Neural cell (in vitro differentiated cells): ENCODE measurements at regions not wholly inside any gene's neighbourhood (a gene's known extent, or its start where the extent isn't known, plus 50 kb on each side); places are given as distances from the start of the nearest gene placed in this dataset.
A peak's percentile ranks its signal among the peaks of the same experiment; 100 is the strongest.

Source experiments
- H2AFZ ChIP-seq: fragments of 200-600, 300-800 bp; sonication (generic), shearing (Covaris generic); 2 replicates; pipeline ENCODE4 v1.6.0; 2014; ENCODE audit warnings: low read depth, mild to moderate bottlenecking, antibody characterized with exemption, low read length, moderate library complexity
- H3F3A ChIP-seq: fragments of 200-600 bp; shearing (Covaris generic); 2 replicates; pipeline ENCODE4 v1.6.1; 2016; ENCODE audit warnings: mild to moderate bottlenecking, moderate library complexity, mixed read lengths, antibody characterized with exemption, low read length; ENCODE audit not compliant: insufficient read depth, poor library complexity, severe bottlenecking
- H3K27ac ChIP-seq: fragments of 200-600, 300-800 bp; sonication (generic), shearing (Covaris generic); 2 replicates; pipeline ENCODE4 v1.5.1; 2014; ENCODE audit warnings: mild to moderate bottlenecking, low read length, moderate library complexity
- H3K27me3 ChIP-seq: fragments of 300-800, 200-600 bp; sonication (generic), shearing (Covaris generic); 2 replicates; pipeline ENCODE4 v1.6.0; 2014; ENCODE audit warnings: mild to moderate bottlenecking, low read depth, low read length, moderate library complexity; ENCODE audit not compliant: insufficient read depth
- H3K36me3 ChIP-seq: fragments of 300-800, 200-600 bp; sonication (generic), shearing (Covaris generic); 2 replicates; pipeline ENCODE4 v1.5.1; 2014; ENCODE audit warnings: mild to moderate bottlenecking, antibody characterized with exemption, low read length, moderate library complexity; ENCODE audit not compliant: insufficient read depth
- H3K4me2 ChIP-seq: fragments of 300-800, 200-600 bp; sonication (generic), shearing (Covaris generic); 2 replicates; pipeline ENCODE4 v1.6.0; 2014; ENCODE audit warnings: mild to moderate bottlenecking, low read length
- H3K4me3 ChIP-seq: fragments of 300-800, 200-600 bp; sonication (generic), shearing (Covaris generic); 2 replicates; pipeline ENCODE4 v1.5.1; 2014; ENCODE audit warnings: mild to moderate bottlenecking, low read length, moderate library complexity
- H3K79me2 ChIP-seq: fragments of 200-600 bp; shearing (Covaris generic); replicated peaks from 2 replicates; pipeline ENCODE4 v1.6.0; 2014; ENCODE audit warnings: mild to moderate bottlenecking, low read length, moderate library complexity; ENCODE audit not compliant: insufficient read depth
- H3K9ac ChIP-seq: fragments of 300-800, 200-600 bp; sonication (generic), shearing (Covaris generic); 2 replicates; pipeline ENCODE4 v1.6.1; 2016; ENCODE audit warnings: mild to moderate bottlenecking, low read length, mixed read lengths
- H3K9me2 ChIP-seq: fragments of 200-600 bp; shearing (Covaris generic); 2 replicates; pipeline ENCODE4 v1.6.1; 2016; ENCODE audit warnings: mild to moderate bottlenecking, low read length, mixed read lengths; ENCODE audit not compliant: insufficient read depth
- H3K9me3 ChIP-seq: fragments of 200-600, 300-800 bp; sonication (generic), shearing (Covaris generic); 2 replicates; pipeline ENCODE4 v1.6.1; 2016; ENCODE audit warnings: mild to moderate bottlenecking, mixed run types, low read length, moderate library complexity, mixed read lengths
- H4K20me1 ChIP-seq: fragments of 200-600 bp; shearing (Covaris generic); 2 replicates; pipeline ENCODE4 v1.6.1; 2016; ENCODE audit warnings: mild to moderate bottlenecking, mixed run types; ENCODE audit not compliant: insufficient read depth
- CTCF ChIP-seq: fragments of 450-650 bp; IDR thresholded peaks from 2 replicates; pipeline ENCODE4 v1.5.1; 2014; ENCODE audit warnings: antibody characterized with exemption, mild to moderate bottlenecking, moderate library complexity; ENCODE audit not compliant: poor library complexity, severe bottlenecking
- EP300 ChIP-seq: fragments of 450-650 bp; conservative IDR thresholded peaks from 2 replicates; pipeline ENCODE4 v1.6.1; 2014; ENCODE audit warnings: antibody characterized with exemption, mild to moderate bottlenecking, moderate library complexity; ENCODE audit not compliant: poor library complexity, severe bottlenecking
- EZH2 ChIP-seq: fragments of 200-600, 300-800 bp; shearing (Covaris generic), sonication (generic); IDR thresholded peaks from 2 replicates; pipeline ENCODE4 v1.6.1; 2014; ENCODE audit warnings: antibody characterized with exemption, low read length, borderline replicate concordance, mild to moderate bottlenecking; ENCODE audit not compliant: insufficient read depth, poor library complexity, severe bottlenecking
- MXI1 ChIP-seq: fragments of 450-650 bp; conservative IDR thresholded peaks from 2 replicates; pipeline ENCODE4 v1.6.1; 2014; ENCODE audit warnings: antibody characterized with exemption, mild to moderate bottlenecking; ENCODE audit not compliant: poor library complexity, severe bottlenecking
- POLR2AphosphoS5 ChIP-seq: IDR thresholded peaks from 2 replicates; pipeline ENCODE4 v1.6.1; 2012
- RAD21 ChIP-seq: fragments of 450-650 bp; conservative IDR thresholded peaks from 2 replicates; pipeline ENCODE4 v1.6.1; 2014; ENCODE audit warnings: antibody characterized with exemption, mild to moderate bottlenecking, moderate library complexity
- REST ChIP-seq: IDR thresholded peaks from 2 replicates; pipeline ENCODE4 v1.6.1; 2012; ENCODE audit warnings: borderline replicate concordance
- TAF1 ChIP-seq: IDR thresholded peaks from 2 replicates; pipeline ENCODE4 v1.6.1; 2012; ENCODE audit warnings: low read depth

DNA sequence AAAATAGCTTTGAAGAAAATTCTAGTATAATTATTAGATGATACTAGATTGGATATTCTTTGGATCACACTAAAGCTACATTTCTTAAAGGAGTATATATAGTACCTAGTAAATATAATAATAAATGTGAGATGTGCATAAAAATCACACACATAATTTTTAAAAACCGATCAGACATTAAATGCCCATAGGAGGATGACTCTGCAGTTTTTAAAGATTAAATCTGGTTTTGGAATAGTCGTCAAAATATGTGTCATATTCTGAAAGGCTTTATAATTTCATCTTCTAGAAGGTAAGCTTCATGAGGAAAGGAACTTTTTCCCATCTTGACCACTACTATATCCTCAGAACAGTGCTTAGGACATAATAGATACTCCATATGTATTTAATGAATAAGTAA is 169.0 kb downstream of the NRIP1 start:
- H2AFZ ChIP-seq: no peak overlapping the region
- H3K36me3 ChIP-seq: no peaks in the 10 kb centered on the region
- no peaks in the 10 kb centered on the region for H3K79me2 ChIP-seq
- no peak for TF ChIP-seq TAF1
- TF ChIP-seq POLR2AphosphoS5: no peak
- TF ChIP-seq MXI1: no peak
- no peaks in the 10 kb centered on the region for H3F3A ChIP-seq
- H3K9me2 ChIP-seq: no peaks in the 10 kb centered on the region
- H3K27me3 ChIP-seq: no peaks in the 10 kb centered on the region
- H3K27ac ChIP-seq: no peak overlapping the region
- H3K4me2 ChIP-seq: no peak overlapping the region
- H3K9me3 ChIP-seq: no peaks in the 10 kb centered on the region
- no peaks in the 10 kb centered on the region for H4K20me1 ChIP-seq
- H3K9ac ChIP-seq: no peak overlapping the region
- no peak overlapping the region for H3K4me3 ChIP-seq

DNA sequence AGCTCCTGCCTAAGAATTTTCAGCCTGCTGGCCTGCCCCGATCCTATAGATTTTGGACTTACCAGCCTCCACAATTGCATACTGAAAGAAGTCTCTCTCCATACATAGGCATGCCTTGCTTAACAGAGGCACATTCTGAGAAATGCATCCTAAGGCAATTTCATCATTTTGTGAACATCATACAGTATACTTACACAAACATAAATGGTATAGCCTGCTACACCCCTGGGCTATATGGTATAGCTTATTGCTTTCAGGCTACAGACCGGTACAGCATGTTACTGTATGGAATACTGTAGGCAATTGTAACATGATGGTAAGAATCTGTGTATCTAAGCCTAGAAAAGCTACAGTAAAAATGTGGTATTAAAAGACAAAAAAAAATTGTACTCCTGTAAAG is 174.7 kb downstream of the NRIP1 start:
- Histone ChIP-seq H3K9me3 (no peaks in the 10 kb centered on the region), H3K4me2 (no peak overlapping the region), H3K4me3 (no peak overlapping the region), H3K27me3 (no peaks in the 10 kb centered on the region), H3K79me2 (no peaks in the 10 kb centered on the region), H3K9ac (no peak overlapping the region), H3F3A (peaks cover 20% of the 10 kb centered on the region), H3K27ac (peak overlapping the region; percentile 86), H2AFZ (no peak overlapping the region), H3K9me2 (no peaks in the 10 kb centered on the region), H3K36me3 (no peaks in the 10 kb centered on the region), H4K20me1 (no peaks in the 10 kb centered on the region)
- TF ChIP-seq EP300 (no peak), RAD21 (no peak), POLR2AphosphoS5 (no peak), CTCF (no peak), EZH2 (no peak)

DNA sequence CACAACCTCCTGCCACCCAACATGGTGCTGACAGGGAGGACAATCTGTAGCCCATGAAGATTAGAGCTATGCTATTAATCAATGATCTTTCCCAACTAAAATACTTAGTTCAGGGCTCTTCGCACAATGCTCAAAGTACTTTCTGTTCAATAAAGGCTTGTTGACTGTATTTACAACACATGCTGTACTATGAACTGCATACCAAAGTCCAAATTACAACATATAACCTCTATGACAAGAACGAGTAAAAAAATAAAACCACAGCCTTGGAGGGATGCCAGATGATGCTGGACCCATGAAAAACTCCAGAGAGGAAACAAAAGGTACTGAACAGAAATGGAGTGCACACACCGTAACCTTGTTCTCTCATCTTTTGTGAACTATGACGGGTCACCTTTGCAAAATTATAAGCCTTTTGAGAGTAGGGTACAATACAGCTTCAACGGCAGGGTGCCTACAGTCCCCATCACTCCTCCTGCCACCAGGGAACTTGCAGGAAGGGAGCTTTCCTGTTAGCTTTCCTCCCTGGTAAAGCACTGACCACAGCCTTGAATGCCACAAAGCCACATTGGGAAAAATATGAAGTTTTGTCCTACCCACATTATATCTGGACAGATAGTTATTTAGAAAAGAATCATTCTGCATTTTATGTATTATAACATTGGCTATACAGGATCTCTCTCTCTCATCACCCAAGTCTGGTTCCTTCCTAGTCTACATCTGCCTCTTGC is 175.6 kb downstream of the NRIP1 start:
- Histone ChIP-seq H3K27ac (peak overlapping the region; percentile 86), H3F3A (peaks cover 20% of the 10 kb centered on the region), H3K4me2 (peak overlapping the region; percentile 36), H2AFZ (no peak overlapping the region), H3K36me3 (no peaks in the 10 kb centered on the region), H3K9ac (peak overlapping the region; percentile 33), H3K79me2 (no peaks in the 10 kb centered on the region), H3K27me3 (no peaks in the 10 kb centered on the region), H3K9me2 (no peaks in the 10 kb centered on the region), H4K20me1 (no peaks in the 10 kb centered on the region), H3K4me3 (peak overlapping the region; percentile 5), H3K9me3 (no peaks in the 10 kb centered on the region)
- TF ChIP-seq REST: no peak
- no peak for TF ChIP-seq TAF1
- no peak for TF ChIP-seq EZH2
- no peak for TF ChIP-seq RAD21
- TF ChIP-seq POLR2AphosphoS5: no peak
